Esophagus muscularis mucosa (tissue), 3 donors: ENCODE measurements at regions not wholly inside any gene's neighbourhood (a gene's known extent, or its start where the extent isn't known, plus 50 kb on each side); places are given as distances from the start of the nearest gene placed in this dataset.

ENCODE experiments used
- CTCF ChIP-seq, 3 experiments: fragments of 200-600 bp in 2 of 3; fragments of 450-650 bp in 1 of 3; sonication (generic) in 2 of 3; IDR thresholded peaks; one replicate each; pipeline ENCODE4 v1.5.1; 2017 to 2019; ENCODE audit warnings: antibody characterized with exemption in 3 of 3, mild to moderate bottlenecking in 2 of 3, moderate library complexity in 1 of 3
- POLR2A ChIP-seq: fragments of 450-650 bp; IDR thresholded peaks from one replicate; pipeline ENCODE4 v1.6.1; 2017; ENCODE audit warnings: antibody characterized with exemption, moderate library complexity, mild to moderate bottlenecking, low read depth

- TF ChIP-seq CTCF (IDR thresholded peaks at IDR 0.05) (no peak), POLR2A (no peak)
These were observed 256.5 kb upstream of the CHD6 start for GRCh38 chr20:41874658-41875057.
